GM11168 (cell line): ENCODE measurements at regions not wholly inside any gene's neighbourhood (a gene's known extent, or its start where the extent isn't known, plus 50 kb on each side); places are given as distances from the start of the nearest gene placed in this dataset.

Experiments used
- in situ Hi-C: fragments of 300-500 bp; cut with MboI; formaldehyde crosslinking; loops from one replicate; pipeline ENCODE4 v1.12.0; 2022; ENCODE audit warnings: low sequenced_read_pairs; ENCODE audit not compliant: unreplicated experiment

DNA sequence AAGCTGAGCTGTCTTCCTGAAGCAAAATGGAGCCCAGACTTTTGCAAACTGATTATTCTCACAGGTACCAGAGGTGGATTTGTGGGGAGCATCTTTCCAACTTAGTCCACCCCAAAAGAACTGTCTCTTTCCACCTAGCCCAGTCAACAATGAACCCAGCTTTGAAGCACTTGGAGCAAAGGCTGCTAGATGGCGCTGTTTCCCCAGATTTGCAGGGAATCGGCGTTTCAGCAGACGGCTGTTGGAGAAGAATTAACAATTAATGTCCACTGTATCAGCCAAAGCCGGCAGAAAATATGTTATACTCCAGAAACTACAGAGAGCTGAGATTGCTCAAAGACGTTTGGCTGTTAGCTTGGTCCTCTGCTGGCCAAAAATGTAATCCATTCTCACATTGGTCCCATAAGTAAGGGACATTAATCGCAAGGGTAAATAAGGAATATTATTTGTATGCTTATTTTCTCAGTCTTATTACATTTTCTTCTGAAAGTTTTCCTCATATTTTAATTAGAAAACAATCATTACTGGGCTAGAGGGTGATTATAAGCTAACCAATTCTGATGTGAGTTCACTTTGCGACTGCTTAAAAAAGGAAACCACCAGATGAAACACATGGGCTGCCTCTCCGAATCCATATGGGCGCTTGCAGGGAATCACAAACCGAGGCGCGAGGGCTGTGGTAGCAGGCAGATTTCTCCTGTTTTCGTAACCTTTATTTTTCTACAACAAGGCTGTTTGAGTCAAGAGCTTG is 423.8 kb upstream of the MEX3C start:
- in situ Hi-C loops, result no loop called here

DNA sequence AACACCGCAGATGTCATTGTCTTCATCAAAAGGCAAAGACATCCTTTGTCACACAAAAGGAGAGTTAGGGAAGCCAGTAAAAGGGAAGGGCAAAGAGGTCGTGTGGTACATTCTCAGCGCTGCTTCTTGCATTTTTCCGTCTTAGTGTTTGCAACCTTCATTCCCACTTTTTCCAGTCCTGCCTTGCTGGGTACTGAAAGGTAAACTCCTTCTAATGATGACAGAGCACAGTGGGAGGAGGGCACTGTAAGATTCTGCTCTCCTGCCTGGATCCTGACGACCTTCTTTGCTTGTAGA is 424.3 kb upstream of the MEX3C start:
- in situ Hi-C loops, result no loop called here

DNA sequence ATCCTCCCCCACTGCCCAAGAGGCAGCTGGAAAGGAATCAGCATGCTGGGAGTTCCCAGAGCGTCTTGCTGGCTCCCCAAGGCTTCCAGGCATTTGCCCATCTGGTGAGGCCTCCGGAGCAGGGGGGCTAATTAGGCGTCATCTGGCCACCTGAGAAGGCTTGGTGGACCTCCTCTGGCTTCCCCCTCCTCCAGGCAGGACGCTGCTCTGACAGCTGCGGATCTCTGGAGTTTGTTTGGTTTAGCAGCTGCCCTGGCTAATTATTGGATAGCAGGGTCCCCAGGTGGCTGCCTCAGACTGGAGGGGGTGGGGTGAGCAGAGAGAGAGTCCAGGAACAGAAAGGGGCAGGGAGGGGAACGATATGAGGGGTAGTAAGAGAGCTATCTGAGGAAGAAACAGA is 425.2 kb upstream of the MEX3C start:
- in situ Hi-C loops, result no loop called here

DNA sequence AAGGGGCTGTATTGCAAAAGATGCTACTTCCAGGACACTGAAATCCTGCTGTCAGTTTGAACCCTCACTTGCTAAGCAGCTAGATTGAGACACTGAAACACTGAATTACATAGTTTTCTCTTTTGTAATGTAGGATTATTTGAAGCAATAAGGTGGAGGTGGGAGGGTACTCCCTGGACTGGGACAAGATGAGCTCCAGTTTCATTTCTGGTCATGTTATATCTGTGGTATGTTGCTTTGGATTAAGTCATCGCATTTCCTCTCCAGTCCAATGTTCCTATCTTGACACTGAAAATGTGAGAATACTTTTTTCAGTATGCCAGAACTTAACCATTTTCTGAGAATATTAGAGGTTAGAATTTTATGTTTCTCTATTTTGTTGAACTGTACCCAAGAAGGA is 426.2 kb upstream of the MEX3C start:
- in situ Hi-C loops, result no loop called here

DNA sequence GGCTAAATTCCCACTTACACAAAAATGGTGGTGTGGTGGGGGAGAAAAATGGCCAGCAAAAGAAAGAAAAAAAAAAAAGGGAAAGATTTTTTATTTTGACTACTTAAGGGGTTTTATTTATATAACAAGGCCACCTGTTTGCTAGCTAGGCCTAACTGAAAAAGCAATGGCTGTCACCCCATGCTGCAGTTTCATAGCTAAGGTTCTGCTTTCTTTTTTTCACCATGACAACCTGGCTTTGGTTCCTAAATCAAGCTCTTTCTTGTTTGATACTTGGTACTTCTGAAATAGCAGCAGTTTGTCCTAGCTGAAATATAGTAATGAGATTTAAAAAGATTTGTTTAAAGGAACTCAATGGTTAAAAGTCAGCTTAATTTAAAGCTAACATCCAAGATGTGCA is 433.2 kb upstream of the MEX3C start:
- in situ Hi-C loops, result loop anchor here (25.0 kb wide), 1 partner anchor 518 kb away; no protein-coding TSS in a partner anchor

DNA sequence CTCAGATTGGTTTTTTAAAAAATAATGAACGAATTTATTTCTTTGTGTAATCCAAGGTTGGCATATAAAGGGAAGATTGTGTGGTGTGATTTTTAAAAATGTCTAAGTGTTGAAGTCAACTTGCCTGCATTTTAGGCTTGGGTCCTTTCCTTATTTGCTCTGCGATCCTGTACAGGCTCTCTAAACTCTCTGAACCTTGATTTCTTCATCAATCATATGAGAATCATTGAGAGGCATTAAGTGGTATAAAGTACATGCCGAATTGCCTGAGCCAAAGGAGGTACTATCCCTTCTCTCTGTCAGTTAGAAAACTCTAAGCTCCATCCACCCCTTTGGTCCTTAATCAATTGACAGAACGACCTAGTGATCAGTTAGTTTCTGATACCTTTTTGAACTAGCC is 440.4 kb upstream of the MEX3C start:
- in situ Hi-C loops, result loop anchor here (25.0 kb wide), 1 partner anchor 526 kb away; no protein-coding TSS in a partner anchor

DNA sequence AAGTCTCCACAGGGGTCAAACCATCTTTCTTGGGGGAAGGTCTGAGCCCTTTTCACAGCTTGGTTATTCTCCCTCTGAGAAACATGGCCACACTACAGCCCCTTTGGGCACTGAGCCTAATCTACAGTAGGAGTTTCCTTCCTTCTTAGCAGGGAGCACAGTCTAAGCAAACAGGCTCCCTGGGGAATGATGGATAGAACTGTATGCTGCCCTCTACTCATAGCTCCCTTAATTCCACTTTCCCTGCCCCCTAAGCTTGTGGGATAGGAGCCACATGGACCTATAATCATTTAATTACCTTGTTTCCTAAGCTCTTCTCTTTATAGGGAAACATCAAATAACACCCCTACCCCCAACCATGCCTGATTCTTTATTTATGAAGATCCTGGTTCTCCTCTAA is 442.1 kb upstream of the MEX3C start:
- in situ Hi-C loops, result loop anchor here (25.0 kb wide), 1 partner anchor 527 kb away; no protein-coding TSS in a partner anchor

DNA sequence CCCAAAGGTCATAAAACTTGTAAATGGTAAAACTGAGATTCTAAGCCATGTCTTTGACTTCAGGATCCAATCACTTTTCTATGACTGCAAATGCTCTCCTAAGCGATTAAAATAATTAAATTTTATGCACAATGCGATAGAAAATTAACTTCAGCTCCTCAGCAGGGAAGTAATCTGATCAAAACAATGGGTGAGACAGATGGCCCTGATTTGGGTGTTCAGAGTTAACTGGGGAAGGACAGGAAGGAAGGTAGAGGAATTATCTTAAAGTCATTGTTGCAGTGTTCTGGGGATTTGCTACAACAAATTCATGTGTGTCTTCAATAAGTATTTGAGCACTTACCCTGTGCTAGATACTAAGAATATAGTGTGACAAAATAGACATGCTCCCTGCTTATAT is 446.0 kb upstream of the MEX3C start:
- in situ Hi-C loops, result loop anchor here (25.0 kb wide), 1 partner anchor 531 kb away; no protein-coding TSS in a partner anchor

DNA sequence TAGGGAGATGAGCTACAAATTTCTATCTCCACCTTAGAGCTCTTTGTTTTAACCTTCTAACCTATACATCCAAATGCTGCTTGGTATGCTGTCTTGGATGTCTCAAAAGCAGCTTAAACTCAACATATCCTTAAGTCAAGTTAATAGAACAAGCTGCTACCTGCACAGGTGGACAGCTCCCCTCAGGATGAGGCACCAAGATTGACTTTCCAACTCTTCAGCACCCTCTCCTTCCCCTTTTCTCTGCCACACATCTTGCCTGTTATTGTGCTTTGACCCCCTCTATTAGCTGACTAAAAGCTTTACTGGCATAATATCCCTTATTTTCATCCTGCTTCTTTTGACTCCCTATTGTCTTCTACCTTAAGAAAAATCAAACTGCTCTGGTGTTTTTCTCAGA is 448.1 kb upstream of the MEX3C start:
- in situ Hi-C loops, result loop anchor here (25.0 kb wide), 1 partner anchor 533 kb away; no protein-coding TSS in a partner anchor

DNA sequence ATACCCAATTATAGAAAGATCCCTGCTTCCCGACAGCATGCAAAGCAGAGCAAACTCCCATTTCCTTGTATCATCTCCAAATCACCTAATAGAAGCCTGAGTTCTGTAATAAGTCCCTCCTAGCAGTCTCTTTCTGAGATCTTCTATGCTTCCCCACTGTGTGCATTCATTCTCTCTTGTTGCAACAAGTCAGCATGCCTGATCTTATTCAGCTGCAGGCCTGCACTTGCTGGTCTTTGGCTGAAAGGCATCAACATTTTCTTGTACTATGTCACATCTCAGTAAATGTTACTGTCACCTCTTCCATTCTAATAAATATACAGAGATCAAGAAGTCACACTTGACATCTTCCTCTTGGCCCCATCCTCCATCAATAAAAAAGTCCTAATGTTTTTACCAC is 449.9 kb upstream of the MEX3C start:
- in situ Hi-C loops, result loop anchor here (25.0 kb wide), 1 partner anchor 535 kb away; no protein-coding TSS in a partner anchor

DNA sequence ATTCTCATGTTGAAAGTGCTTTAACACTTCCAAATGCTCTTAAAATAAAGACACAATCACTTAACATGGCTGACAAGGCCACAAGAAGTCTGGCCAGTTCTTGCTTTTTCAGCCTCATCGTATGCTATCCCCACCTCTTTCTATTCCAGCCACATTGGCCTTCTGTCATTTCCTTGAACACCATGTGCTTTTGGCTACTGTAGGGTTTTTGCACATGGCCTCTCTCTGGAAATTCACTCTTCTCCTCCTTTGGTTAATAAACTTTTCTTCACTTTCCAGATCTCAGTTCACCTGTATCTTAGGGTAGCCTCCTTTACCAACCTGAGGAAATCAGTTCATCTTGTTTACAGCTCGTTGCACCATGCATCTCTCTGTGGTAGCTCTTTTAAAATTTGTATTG is 450.5 kb upstream of the MEX3C start:
- in situ Hi-C loops, result loop anchor here (25.0 kb wide), 1 partner anchor 536 kb away; no protein-coding TSS in a partner anchor

DNA sequence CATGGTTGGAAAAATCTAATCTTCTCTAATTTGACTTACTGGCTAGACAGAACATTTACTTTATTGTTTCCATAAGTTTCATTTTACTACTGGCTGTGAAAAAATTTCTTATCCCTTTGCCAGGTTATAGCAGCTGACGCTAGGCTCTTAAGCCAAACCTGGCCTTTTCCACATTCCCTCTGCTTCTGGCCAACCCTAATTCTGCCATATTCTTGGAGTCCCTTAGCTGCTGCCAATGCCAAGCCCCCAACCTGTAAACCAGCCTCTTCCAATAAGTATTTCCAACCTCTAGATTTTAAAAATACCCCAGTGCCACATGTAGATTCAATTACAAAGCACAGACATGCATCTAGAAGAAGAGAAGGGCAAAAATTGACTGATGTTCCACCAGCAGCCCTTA is 452.3 kb upstream of the MEX3C start:
- in situ Hi-C loops, result loop anchor here (25.0 kb wide), 2 partner anchors 537 to 638 kb away; no protein-coding TSS in a partner anchor

DNA sequence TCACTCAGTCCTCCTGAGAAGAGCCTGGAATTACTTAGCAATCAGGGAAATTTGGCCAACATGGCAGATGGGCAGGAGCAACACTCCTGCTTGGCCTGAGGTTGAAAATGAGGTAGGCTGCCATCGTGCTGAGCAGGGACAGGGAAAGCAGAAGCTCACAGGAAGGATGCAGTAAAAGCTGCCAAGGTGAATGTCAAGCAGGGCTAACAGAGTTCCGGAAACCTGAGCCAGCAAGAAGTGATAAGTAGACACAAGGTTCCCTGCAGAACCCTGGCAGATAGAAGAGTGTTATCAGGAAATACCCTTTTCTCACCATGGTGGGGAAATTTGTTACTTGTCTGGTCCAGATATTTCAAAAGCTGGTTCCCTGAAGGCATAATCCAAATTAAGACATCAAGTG is 454.3 kb upstream of the MEX3C start:
- in situ Hi-C loops, result loop anchor here (25.0 kb wide), 1 partner anchor 636 kb away; no protein-coding TSS in a partner anchor

DNA sequence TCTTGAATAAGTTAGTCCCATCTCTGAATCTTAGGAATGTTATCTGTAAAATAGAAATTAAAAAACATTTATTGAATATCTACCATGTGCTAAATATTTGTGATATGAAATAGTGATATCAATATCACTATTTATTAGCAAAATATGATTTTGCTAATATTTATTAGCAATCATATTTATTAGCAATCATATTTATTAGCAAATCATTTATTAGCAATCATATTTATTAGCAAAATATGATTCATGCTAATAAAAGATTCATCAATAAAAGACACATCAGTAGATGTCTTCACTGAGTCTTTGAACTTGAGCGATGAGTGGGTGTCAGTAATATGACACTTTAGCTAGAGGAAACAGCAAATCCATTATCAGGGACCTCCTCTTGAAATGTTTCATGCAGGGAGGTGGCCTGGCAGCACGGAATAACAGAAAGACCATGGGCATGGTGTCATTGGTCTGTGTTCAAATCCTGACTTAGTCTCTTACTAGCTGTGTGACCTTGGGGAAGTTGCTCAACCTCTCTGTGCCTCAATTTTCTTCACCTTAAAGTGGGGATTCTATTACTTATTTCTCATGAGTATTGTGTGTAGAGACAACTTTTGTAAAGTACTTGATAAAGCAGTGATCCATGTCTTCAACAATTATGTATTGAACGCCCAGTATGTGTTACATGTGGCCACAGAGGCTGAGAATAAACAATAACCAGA is 456.2 kb upstream of the MEX3C start:
- in situ Hi-C loops, result loop anchor here (25.0 kb wide), 1 partner anchor 634 kb away; no protein-coding TSS in a partner anchor

DNA sequence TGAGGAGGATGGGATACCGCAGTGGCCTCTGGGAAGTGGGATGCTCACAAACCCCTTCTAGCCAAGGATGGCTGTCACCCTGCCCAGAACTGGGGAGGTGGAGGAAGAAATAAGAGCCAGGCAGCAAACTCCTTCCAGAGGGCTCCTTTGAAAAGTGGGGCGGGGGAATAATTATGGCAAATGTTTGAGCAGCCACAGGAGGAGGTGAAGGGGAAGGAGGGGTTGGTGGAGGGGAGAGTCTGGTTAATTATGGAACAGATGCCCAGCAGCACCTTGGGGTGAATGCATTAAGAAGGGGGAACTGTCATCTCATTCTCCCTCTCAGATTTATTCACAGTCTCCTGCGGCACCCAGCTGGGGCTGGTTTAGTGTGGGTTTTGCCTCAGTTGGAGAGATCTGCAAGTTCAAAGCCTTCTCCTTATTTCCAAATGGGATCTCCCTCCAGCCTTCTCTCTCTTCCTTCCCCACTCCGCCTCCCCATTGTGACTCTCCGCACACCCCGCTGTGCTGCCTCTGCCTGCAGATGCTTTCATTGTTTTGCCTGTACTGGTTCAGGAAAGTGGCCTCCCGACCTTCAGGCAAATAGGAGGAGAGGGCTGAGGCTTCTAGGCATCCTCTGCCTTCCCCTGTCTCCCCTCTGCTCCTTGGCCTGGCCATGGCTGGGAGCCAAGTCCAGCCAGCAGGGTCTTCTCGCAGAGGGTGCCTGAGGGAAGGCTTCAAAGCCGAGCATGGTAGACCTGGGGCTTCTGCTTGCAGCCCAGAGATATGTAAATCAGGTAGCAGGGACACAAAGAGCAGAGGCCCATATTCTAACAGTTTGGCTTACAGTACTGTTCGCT is 457.2 kb upstream of the MEX3C start:
- in situ Hi-C loops, result loop anchor here (25.0 kb wide), 1 partner anchor 633 kb away; no protein-coding TSS in a partner anchor

DNA sequence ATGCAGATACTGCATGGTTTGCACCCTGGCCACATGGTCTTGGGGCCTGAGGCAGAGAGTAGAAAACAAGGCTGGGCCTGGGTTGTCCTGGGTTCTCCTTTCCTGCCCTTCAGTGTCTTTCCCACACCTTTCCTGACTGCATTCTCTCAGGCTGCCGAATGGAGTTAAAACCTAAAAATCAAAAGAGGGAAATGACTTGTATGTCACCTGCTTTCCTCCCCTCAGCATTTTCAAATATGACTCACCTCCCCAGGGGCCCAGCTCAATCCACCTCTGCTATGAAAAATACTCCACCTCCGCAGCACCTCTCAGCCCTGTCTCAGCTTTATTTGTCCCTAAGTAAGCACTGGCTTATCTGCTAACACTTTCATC is 457.8 kb upstream of the MEX3C start:
- in situ Hi-C loops, result loop anchor here (25.0 kb wide), 1 partner anchor 632 kb away; no protein-coding TSS in a partner anchor

DNA sequence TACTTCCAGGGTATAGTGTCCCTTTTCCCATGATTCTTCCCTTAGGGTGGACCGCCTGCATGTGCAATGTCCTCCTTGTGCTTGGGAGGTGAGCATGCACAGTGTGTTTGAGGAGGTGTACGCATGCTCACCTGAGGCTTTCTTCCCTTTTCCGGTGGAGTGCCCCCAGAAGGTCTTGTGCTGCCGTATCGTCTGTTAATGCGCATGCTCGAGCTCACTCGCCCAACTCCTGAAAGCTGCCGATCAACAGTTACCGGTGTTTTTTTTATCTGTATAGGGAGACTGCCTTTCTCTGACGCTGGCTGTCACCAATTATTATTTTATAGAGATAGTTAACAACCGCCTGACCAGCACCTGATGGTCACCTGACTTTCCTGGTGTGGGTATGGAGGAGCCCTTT is 458.8 kb upstream of the MEX3C start:
- in situ Hi-C loops, result loop anchor here (25.0 kb wide), 1 partner anchor 631 kb away; no protein-coding TSS in a partner anchor

DNA sequence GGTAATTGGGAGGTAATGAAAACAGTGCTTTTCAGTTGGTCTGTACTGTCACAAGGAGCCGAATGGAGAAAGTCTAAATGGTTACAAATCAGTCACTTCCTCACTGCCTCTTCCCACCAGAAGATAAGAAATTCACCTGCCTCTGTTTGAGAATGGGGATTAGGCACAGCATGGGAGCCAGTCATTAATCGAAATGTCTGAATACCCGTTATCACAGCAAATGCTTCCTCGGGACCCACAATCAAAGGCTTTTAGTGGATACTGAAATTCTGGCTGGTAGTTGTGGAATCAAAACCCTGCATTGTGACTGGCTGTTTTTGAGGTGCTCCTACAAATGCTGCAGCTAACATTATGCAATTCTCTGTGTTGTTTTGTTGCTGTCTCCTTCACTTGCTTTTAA is 461.0 kb upstream of the MEX3C start:
- in situ Hi-C loops, result loop anchor here (25.0 kb wide), 1 partner anchor 629 kb away; no protein-coding TSS in a partner anchor

DNA sequence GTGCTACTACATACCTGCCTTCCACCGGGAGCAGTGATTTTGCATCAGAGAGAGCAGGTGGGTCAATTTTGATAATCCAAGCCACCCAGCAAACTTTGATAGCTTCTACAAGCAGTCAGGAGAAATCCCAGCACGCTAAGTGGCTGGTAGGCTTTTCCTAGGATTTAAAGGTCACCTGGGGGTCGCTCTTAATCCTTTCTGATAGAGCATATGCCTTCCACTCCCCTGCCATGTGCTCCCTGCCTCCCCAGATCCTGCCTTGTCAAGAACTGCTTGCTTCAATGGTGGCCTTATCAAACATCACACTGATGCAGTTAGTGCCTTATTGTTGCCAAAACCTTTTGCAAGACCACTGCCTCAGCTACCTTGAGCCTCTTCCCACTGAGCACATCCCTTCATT is 462.3 kb upstream of the MEX3C start:
- in situ Hi-C loops, result loop anchor here (25.0 kb wide), 1 partner anchor 628 kb away; no protein-coding TSS in a partner anchor

DNA sequence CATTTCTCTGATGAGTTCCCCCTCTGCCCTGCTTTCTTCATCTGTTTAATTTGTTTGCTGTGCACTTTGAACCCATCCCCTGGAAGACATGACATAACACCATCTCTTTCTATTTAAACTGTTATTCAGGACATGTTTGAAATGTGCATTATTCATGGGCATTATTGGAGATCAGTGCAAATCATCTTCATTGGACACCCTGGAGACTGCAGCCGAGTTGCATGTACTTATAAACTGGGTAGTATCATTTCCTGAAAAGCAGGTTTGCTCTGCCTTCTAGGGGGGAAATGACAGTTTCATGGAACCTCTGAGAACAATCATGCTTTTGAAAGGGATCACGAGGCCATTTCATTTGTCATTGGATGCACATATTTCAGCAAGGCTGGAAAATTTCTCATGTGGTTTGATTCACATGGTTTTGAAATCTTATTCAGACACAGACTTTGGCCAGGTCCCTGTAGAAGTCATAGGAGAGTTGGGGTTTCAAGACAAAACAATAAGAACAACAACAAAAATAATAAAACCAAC is 462.8 kb upstream of the MEX3C start:
- in situ Hi-C loops, result loop anchor here (25.0 kb wide), 1 partner anchor 627 kb away; no protein-coding TSS in a partner anchor
